HEK293 (cell line): ENCODE measurements at regions not wholly inside any gene's neighbourhood (a gene's known extent, or its start where the extent isn't known, plus 50 kb on each side); places are given as distances from the start of the nearest gene placed in this dataset.

Experiments used
- CTCF ChIA-PET: fragments of 350-600 bp; formaldehyde crosslinking; extraction: SDS; loops from one replicate; lab custom pipeline; 2021; ENCODE audit warnings: antibody characterized with exemption; lab: Yijun Ruan, JAX
- POLR2A ChIA-PET: fragments of 300-600 bp; formaldehyde crosslinking; extraction: SDS; loops from one replicate; lab custom pipeline; 2020; ENCODE audit warnings: antibody characterized with exemption, inconsistent platforms; lab: Yijun Ruan, JAX
- H3K27ac ChIP-seq: fragments of 200-500 bp; sonication (Bioruptor generic); 2 replicates; pipeline ENCODE4 v1.5.1; 2014; ENCODE audit warnings: low read depth, low read length, control low read depth, inconsistent platforms; ENCODE audit errors: extremely low read depth
- H3K36me3 ChIP-seq, 2 experiments: fragments of 200-500 bp in 1 of 2; sonication (Bioruptor generic) in 1 of 2; 1 replicate in 1 of 2; 2 replicates in 1 of 2; pipeline ENCODE4 v1.5.1; 2014 to 2017; ENCODE audit warnings: inconsistent platforms in 2 of 2, low read length in 2 of 2; ENCODE audit not compliant: control insufficient read depth in 2 of 2, insufficient read depth in 1 of 2
- H3K4me1 ChIP-seq: fragments of 200-500 bp; sonication (Bioruptor generic); 2 replicates; pipeline ENCODE4 v1.5.1; 2014; ENCODE audit warnings: mild to moderate bottlenecking, low read length, inconsistent platforms; ENCODE audit not compliant: control insufficient read depth, insufficient read depth
- H3K4me3 ChIP-seq: 2 replicates; pipeline ENCODE4 v1.5.1; 2011; ENCODE audit warnings: low read depth, mild to moderate bottlenecking, control low read depth, low read length, moderate library complexity
- H3K9me3 ChIP-seq: fragments of 200-500 bp; sonication (Bioruptor generic); 2 replicates; pipeline ENCODE4 v1.5.1; 2014; ENCODE audit warnings: low read depth, low read length, inconsistent platforms; ENCODE audit not compliant: control insufficient read depth, insufficient read depth
- ATF2 ChIP-seq: fragments of 450-650 bp; formaldehyde crosslinking; IDR thresholded peaks from 2 replicates; pipeline ENCODE4 v1.5.1; 2016; ENCODE audit warnings: missing biosample characterization, missing genetic modification characterization, low read depth
- IKZF3 ChIP-seq: fragments of 450-650 bp; IDR thresholded peaks from 2 replicates; pipeline ENCODE4 v1.5.0; 2018; ENCODE audit warnings: missing biosample characterization, mild to moderate bottlenecking, missing genetic modification characterization, moderate library complexity
- OVOL3 ChIP-seq: fragments of 450-650 bp; formaldehyde crosslinking; IDR thresholded peaks from 2 replicates; pipeline ENCODE4 v1.5.1; 2016; ENCODE audit warnings: missing biosample characterization, missing genetic modification characterization
- PRDM10 ChIP-seq: fragments of 450-650 bp; formaldehyde crosslinking; IDR thresholded peaks from 2 replicates; pipeline ENCODE4 v1.5.1; 2016; ENCODE audit warnings: missing biosample characterization, missing genetic modification characterization
- TSHZ1 ChIP-seq: fragments of 450-650 bp; formaldehyde crosslinking; IDR thresholded peaks from 2 replicates; pipeline ENCODE4 v1.5.1; 2016; ENCODE audit warnings: missing biosample characterization, missing genetic modification characterization, borderline replicate concordance
- ZBTB1 ChIP-seq: fragments of 450-650 bp; formaldehyde crosslinking; IDR thresholded peaks from 2 replicates; pipeline ENCODE4 v1.5.1; 2016; ENCODE audit warnings: missing biosample characterization, missing genetic modification characterization
- ZNF133 ChIP-seq: fragments of 450-650 bp; formaldehyde crosslinking; IDR thresholded peaks from 2 replicates; pipeline ENCODE4 v1.5.1; 2016; ENCODE audit warnings: missing biosample characterization, missing genetic modification characterization
- ZNF169 ChIP-seq: fragments of 450-650 bp; formaldehyde crosslinking; IDR thresholded peaks from 2 replicates; pipeline ENCODE4 v1.5.1; 2016; ENCODE audit warnings: missing biosample characterization, missing genetic modification characterization
- ZNF248 ChIP-seq: fragments of 450-650 bp; formaldehyde crosslinking; IDR thresholded peaks from 2 replicates; pipeline ENCODE4 v1.5.1; 2017; ENCODE audit warnings: missing biosample characterization, missing genetic modification characterization
- ZNF324 ChIP-seq: fragments of 450-650 bp; formaldehyde crosslinking; IDR thresholded peaks from 2 replicates; pipeline ENCODE4 v1.5.1; 2016; ENCODE audit warnings: missing biosample characterization, missing genetic modification characterization
- ZNF473 ChIP-seq: fragments of 450-650 bp; formaldehyde crosslinking; IDR thresholded peaks from 2 replicates; pipeline ENCODE4 v1.5.1; 2017; ENCODE audit warnings: missing biosample characterization, missing genetic modification characterization
- ZNF488 ChIP-seq: fragments of 450-650 bp; formaldehyde crosslinking; IDR thresholded peaks from 2 replicates; pipeline ENCODE4 v1.5.1; 2016; ENCODE audit warnings: missing biosample characterization, missing genetic modification characterization
- ZNF654 ChIP-seq: fragments of 450-650 bp; formaldehyde crosslinking; IDR thresholded peaks from 2 replicates; pipeline ENCODE4 v1.5.1; 2016; ENCODE audit warnings: low read depth, missing biosample characterization, missing genetic modification characterization
- ZNF701 ChIP-seq: fragments of 450-650 bp; formaldehyde crosslinking; IDR thresholded peaks from 2 replicates; pipeline ENCODE4 v1.5.1; 2016; ENCODE audit warnings: missing biosample characterization, missing genetic modification characterization
- TF ChIP-seq, protein P1 (sequence below): fragments of 450-650 bp; formaldehyde crosslinking; IDR thresholded peaks from 2 replicates; pipeline ENCODE4 v1.5.1; 2016; ENCODE audit warnings: missing biosample characterization, missing genetic modification characterization
- TF ChIP-seq, protein P2 (sequence below): fragments of 450-650 bp; formaldehyde crosslinking; IDR thresholded peaks from 2 replicates; pipeline ENCODE4 v1.5.0; 2017; ENCODE audit warnings: missing biosample characterization, missing genetic modification characterization, borderline replicate concordance
- TF ChIP-seq, protein P3 (sequence below): fragments of 450-650 bp; IDR thresholded peaks from 2 replicates; pipeline ENCODE4 v1.5.1; 2018; ENCODE audit warnings: missing biosample characterization, mild to moderate bottlenecking, missing genetic modification characterization
- TF ChIP-seq, protein P4 (sequence below): fragments of 450-650 bp; formaldehyde crosslinking; IDR thresholded peaks from 2 replicates; pipeline ENCODE4 v1.5.1; 2017; ENCODE audit warnings: missing biosample characterization, missing genetic modification characterization

DNA sequence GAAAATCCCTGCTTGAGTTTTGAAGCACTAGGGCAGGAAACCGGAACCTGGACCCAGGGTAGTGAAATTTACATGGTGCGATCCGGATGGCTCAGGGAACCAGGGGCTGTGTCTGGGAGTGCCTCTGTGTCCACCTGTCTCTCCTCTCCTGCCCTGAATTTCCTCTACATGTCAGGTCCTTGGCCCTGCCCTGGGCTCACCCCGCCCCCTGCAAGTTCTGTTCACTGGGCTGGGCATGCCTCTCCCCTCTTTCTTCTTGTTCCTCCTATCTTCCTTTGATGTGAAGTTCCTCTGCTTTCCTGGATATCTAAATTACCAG is 435.9 kb upstream of the RBMS3 start (continued):
- TF ChIP-seq TSHZ1 (tag by site-specific recombination) (no peak), ZBTB1 (tag by site-specific recombination) (no peak), PRDM10 (tag by site-specific recombination) (no peak), IKZF3 (tag by site-specific recombination) (no peak), ZNF473 (tag by site-specific recombination) (no peak)

GRCh38 chr3:28846971-28847478 is 433.8 kb upstream of the RBMS3 start:
- ChIA-PET CTCF (no interaction called here), POLR2A (no interaction called here)
- Histone ChIP-seq H3K36me3 (no peaks in the 10 kb centered on the region), H3K4me1 (no peaks in the 10 kb centered on the region), H3K27ac (no peak overlapping the region), H3K4me3 (no peak overlapping the region), H3K9me3 (no peaks in the 10 kb centered on the region)
- TF ChIP-seq ZNF654 (no peak), ATF2 (no peak), ZNF488 (tag by site-specific recombination) (no peak), ZNF169 (no peak), ZNF701 (tag by site-specific recombination) (no peak), ZNF133 (tag by site-specific recombination) (no peak), ZNF324 (tag by site-specific recombination) (no peak), OVOL3 (tag by site-specific recombination) (no peak), ZNF248 (no peak)
- TF ChIP-seq, protein P1, sequence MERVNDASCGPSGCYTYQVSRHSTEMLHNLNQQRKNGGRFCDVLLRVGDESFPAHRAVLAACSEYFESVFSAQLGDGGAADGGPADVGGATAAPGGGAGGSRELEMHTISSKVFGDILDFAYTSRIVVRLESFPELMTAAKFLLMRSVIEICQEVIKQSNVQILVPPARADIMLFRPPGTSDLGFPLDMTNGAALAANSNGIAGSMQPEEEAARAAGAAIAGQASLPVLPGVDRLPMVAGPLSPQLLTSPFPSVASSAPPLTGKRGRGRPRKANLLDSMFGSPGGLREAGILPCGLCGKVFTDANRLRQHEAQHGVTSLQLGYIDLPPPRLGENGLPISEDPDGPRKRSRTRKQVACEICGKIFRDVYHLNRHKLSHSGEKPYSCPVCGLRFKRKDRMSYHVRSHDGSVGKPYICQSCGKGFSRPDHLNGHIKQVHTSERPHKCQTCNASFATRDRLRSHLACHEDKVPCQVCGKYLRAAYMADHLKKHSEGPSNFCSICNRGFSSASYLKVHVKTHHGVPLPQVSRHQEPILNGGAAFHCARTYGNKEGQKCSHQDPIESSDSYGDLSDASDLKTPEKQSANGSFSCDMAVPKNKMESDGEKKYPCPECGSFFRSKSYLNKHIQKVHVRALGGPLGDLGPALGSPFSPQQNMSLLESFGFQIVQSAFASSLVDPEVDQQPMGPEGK (tag by site-specific recombination): no peak
- TF ChIP-seq, protein P2, sequence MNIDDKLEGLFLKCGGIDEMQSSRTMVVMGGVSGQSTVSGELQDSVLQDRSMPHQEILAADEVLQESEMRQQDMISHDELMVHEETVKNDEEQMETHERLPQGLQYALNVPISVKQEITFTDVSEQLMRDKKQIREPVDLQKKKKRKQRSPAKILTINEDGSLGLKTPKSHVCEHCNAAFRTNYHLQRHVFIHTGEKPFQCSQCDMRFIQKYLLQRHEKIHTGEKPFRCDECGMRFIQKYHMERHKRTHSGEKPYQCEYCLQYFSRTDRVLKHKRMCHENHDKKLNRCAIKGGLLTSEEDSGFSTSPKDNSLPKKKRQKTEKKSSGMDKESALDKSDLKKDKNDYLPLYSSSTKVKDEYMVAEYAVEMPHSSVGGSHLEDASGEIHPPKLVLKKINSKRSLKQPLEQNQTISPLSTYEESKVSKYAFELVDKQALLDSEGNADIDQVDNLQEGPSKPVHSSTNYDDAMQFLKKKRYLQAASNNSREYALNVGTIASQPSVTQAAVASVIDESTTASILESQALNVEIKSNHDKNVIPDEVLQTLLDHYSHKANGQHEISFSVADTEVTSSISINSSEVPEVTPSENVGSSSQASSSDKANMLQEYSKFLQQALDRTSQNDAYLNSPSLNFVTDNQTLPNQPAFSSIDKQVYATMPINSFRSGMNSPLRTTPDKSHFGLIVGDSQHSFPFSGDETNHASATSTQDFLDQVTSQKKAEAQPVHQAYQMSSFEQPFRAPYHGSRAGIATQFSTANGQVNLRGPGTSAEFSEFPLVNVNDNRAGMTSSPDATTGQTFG (tag by site-specific recombination): no peak
- TF ChIP-seq, protein P3, sequence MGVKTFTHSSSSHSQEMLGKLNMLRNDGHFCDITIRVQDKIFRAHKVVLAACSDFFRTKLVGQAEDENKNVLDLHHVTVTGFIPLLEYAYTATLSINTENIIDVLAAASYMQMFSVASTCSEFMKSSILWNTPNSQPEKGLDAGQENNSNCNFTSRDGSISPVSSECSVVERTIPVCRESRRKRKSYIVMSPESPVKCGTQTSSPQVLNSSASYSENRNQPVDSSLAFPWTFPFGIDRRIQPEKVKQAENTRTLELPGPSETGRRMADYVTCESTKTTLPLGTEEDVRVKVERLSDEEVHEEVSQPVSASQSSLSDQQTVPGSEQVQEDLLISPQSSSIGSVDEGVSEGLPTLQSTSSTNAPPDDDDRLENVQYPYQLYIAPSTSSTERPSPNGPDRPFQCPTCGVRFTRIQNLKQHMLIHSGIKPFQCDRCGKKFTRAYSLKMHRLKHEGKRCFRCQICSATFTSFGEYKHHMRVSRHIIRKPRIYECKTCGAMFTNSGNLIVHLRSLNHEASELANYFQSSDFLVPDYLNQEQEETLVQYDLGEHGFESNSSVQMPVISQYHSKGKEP (tag by site-specific recombination): no peak
- TF ChIP-seq, protein P4, sequence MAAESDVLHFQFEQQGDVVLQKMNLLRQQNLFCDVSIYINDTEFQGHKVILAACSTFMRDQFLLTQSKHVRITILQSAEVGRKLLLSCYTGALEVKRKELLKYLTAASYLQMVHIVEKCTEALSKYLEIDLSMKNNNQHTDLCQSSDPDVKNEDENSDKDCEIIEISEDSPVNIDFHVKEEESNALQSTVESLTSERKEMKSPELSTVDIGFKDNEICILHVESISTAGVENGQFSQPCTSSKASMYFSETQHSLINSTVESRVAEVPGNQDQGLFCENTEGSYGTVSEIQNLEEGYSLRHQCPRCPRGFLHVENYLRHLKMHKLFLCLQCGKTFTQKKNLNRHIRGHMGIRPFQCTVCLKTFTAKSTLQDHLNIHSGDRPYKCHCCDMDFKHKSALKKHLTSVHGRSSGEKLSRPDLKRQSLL (tag by site-specific recombination): no peak
